GM19023 (cell line): ENCODE measurements at regions not wholly inside any gene's neighbourhood (a gene's known extent, or its start where the extent isn't known, plus 50 kb on each side); places are given as distances from the start of the nearest gene placed in this dataset.
"Not testable (repeated sequence)": the region's sequence is repeated elsewhere in the genome, so short reads cannot be mapped to it uniquely, and the experiment has no call there.

Source experiments
- ATAC-seq: cut with Tn5 transposase; IDR thresholded peaks from one replicate; pipeline ENCODE4 v1.9.1; 2021; ENCODE audit warnings: mild to moderate bottlenecking, moderate library complexity; ENCODE audit not compliant: unreplicated experiment

DNA sequence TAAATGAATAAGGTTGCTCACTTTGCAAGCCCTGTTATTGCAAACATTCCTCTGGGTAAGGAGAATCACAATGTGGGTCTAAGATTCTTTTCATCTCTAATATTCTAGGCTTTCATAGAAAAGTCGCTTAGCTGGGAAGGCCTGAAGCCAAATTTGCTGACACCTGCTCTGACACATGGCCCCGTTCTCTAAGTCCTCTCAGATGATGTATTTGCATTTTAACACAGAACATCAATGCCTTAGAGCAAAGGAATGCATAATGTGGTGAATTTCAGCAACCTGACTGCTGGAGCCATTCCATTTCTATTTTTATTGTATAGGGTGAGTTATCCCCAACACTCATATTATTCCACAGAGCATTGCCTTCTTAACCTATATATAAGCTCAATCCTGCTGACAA is 682.1 kb upstream of the NRP1 start:
- ATAC-seq: no peak

DNA sequence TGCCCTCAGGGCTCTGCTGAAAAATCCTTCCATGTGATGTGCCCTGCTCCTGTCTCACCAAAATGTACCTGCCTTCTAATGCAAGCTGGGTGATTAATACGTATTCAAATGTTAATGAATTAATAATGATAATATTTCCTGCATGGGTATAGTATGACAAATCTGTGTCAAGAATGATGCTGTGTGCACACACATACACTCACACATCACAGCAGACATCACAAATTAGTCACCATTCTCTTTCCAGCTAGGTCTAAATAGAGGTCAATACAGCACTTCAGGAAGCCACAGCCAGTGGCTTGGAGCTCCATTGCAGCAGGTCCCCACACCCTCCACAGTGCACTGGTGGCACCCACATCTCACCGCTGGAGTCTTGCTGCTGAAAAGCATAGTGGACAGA is 681.2 kb upstream of the NRP1 start:
- no peak for ATAC-seq

DNA sequence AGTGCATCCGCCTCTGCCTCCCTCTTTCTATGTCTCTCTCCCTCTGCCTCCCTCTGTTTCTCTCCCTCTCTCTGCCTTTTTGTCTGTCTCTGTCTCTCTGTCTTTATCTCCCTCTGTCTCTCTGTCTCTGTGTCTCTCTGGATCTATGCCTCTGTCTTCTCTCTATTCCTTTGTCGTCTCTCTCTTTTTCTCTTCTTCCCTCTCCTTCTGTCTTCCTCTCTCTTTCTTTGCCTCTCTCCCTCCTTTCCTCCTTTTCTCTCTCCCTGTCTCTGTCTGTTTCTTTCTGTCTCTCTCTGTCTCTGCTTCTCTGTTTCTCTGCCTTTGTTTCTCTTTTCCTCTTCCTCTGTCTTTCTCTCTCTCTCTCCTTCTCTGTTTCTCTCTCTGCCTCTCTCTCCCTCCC is 678.8 kb upstream of the NRP1 start:
- no peak for ATAC-seq

DNA sequence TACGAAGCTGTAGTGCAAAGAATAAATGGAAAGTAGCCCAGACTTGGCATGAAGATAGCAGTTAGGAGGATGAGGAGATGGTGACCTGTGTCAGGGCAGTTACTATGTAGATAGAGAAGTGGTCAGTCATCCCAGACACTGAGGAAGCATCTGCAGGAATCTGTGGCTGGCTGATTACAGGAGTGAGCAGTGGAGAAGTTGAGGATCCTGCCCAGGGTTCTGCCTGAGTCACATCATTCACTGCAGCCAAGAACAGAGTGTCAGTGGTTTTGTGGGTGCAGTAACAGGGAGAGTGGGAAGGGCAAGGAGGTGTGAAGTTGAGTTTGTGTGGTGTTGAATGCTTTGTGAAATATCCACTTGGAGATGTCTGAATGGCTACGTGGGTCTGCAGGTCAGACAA is 676.4 kb upstream of the NRP1 start:
- ATAC-seq: no peak

DNA sequence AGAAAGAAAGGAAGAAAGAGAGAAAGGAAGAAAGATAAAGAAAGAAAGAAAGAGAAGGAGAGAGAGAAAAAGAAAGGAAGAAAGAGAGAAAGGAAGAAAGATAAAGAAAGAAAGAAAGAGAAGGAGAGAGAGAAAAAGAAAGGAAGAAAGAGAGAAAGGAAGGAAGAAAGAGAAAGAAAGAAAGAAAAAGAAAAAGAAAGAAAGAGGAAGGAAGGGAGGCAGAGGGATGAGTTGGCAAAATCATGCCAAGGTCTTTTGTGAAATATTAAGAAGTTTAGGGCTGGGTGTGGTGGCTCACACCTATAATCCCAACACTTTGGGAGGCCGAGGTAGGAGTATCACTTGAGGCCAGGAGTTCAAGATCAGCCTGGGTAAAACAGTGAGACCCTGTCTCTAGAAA is 675.8 kb upstream of the NRP1 start:
- ATAC-seq: not testable (repeated sequence)

DNA sequence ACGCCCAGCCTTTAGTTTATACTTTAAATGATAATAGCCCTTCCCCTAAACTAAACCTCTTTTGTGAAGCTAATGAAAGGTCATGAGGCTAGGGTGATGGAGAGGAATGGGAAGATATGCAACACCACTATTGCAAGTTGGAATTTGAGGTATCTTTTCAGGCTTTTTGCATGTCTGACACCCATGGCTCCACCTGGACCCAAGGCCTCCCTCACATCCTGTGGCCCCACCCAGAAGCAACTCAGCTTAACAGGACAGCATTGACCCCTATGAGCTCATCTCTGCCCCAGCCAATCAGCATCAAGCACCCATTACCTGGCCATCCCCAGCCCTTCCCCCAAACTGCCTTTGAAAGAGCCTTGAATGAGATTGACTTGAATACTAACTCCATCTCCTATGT is 674.2 kb upstream of the NRP1 start:
- ATAC-seq: no peak

DNA sequence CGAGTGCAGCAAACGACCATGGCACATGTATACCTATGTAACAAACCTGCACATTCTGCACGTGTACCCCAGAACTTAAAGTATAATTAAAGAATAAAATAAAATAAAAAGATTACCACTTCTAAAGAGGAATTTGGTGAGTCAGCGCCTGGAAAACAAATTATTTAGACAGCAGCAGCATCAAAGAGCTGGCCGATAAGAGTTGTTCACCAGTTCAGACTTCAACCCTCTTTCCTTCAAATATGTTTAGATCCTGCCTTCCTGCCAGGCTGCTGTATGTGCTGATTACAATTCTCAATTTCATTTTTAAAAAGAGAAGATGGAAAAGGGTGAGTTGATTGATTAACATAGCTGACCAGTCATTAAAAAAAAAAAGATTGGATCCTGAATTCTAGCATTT is 672.0 kb upstream of the NRP1 start:
- ATAC-seq: no peak

DNA sequence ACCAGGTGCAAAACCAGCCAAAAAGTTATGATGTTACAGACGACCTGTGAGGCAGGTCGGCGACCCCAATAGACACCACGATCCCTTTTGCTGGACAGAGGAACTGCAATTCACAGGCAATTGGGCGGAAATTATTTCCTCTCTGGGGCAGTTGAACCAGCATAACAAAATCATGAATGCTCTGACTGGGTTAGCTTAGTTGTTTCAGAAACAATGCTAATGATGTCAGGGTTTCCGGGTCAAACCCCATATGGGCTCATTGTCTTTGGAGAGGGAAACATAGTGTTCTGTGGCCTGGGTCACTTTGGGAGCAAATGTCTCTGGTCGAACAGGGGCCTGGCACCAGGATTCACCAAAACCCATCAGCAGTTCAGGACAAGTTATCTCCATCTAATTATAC is 669.1 kb upstream of the NRP1 start:
- ATAC-seq: no peak

DNA sequence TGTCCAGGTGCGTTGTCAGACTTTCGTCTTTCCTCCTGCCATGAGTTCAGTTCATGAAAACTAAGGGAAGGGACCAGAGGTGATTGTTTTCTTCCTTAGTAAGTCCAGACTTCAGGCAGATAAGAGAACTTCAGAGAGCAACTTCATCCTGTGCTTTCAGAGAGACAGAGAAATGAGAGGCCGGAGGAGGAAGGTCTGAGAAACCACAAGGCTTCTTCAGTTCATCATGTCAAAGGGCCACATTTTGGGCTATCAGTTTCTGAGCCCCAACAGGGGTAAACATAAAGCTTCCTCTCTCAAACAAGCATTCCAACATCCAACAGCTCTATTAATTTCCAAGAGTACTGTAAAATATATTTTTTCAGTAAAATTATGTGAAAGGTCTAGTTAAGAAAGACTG is 668.4 kb upstream of the NRP1 start:
- no peak for ATAC-seq

DNA sequence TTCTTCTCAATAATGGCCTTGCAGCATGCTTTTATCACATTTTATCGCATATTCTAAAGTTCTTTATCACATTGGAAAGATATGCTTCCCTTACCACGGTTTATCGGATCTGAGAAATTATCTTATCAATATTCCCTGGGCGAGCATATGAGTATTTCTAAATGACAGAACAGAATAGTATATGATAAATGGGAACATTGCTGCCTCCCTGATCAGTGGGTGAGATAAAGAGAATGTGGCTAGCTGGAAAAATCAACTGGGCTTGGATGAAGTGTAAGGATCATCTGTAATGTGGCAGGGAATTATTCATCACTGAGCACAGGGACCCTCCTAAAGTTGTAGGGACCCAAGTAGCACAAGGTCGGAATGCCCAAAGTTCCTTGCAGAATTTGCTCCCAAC is 667.4 kb upstream of the NRP1 start:
- ATAC-seq: no peak

DNA sequence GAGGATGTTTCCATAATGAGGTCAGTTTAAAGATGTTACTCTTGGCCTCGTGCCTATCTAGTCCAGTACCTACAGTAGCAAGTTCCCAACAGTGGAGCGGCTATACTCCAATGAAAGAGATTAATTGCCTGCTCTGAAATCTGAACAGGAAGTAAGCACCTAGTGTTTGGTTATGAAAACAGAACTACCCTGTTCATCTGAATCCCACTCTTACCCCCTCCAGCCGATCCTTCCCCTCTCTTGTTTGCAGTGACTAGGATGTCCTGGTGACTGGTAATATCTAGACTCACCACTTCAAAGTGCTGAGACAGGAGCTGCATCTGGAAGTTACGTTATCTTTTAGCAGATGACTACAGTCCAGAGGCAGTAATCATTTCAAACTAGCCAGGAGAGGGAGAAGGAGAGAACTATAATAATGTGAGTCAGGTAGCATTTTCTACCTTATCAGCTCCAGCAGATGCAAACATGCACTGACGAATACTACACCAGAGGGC is 666.7 kb upstream of the NRP1 start:
- no peak for ATAC-seq

DNA sequence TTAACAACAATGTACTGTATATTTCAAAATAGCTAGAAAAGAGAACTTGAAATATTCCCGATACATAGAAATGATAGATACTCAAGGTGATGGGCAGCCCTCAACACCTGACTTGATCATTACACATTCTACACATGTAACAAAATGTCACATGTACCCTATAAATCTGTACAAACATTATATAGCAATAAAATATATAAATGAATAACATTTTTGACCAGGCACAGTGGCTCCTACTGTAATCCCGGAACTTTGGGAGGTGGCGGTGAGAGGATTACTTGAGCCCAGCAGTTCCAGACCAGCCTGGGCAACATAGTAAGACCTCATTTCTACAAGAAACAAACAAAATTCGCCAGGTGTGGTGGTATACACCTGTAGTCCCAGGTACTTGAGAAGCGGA is 659.5 kb upstream of the NRP1 start:
- ATAC-seq: no peak

DNA sequence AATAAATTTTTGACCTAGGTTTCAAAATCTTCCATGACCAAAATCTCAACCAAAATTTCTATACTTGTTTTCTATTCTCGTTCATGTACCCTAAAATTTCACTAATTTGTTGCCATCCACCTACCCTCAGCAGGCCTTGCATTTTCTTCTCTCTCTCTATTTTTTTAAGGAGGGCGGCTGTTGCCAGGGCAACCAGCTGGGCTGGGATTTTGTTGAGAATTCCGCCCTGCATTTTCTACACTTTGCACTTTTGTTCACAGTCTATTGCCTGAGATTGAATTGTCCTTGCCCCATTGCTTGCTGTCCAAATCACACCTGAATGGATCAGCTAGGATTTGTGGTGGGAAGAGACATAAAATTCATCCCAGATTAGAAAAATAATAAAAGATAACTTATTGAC is 657.5 kb upstream of the NRP1 start:
- ATAC-seq: no peak

DNA sequence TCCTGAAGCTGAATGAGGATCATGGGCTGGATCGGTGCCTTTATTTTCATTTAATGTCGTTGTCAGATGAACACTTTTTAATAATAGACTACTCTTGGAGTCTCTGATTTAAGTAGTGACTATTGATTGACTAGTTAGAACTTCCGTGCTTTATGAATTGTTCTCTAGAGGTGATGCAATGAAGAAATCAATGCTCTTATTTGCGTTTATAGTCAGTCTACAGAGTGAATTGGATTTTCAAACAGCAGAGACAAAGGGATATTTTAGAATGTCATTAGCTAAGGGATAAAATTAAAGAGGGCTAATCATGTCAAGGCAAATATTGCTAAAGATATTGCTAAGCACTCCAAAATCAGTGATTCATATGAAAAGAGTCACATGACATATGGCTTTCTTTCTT is 652.0 kb upstream of the NRP1 start:
- ATAC-seq: no peak

DNA sequence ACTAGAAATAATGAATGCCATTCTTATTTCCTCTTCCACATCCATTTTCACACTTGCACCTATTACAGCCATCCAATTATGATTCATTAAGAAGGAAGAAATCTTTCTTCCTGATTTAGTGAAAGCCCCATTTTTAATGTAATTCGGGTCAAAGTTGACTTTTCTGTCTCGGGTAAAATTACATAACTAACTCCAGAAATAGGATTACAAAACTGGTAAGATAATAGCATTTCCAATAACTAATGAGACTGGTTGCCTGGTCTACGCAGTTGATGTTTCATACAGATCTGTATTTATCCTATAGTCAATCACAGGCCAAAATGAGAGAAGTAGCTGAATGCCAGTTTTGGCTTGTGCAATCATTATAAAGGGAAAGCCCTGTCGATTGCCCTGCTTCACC is 651.5 kb upstream of the NRP1 start:
- ATAC-seq: no peak

DNA sequence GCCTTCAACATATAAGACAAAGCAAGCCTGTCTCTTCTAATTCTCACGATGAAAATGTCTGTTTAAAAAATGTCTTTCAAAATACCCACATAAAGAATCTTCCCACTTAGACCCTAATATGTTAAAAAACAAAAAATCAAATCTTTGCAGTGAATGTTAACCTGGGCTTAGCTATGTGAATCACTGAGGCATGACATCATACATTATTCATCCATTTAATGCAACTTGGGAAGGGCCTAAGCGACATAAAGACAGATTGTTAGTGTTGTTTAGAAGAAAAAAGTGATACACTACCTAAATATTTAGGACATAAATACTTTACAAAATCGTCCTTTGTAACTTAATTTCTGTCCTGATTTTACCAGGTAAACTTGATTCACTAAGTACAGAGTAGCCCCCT is 648.5 kb upstream of the NRP1 start:
- ATAC-seq: no peak

DNA sequence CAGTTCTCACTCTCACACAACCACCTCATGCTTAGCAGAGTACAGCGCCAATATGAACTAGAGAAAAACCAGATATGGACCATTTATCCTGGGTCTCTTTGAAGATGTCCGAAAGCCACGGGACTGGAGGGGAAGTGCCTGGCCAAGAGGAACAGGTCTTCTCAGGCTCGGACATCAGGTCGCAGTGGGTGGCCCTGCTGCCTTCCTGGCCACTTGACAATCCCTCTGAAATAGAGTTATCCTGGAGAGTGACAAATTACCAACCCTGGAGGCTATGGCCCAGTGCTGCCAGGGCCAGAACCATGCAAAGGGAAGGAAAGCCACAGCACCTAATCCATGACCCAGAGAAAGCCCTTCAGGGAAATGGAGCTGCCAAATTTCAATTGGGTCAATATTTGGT is 646.8 kb upstream of the NRP1 start:
- ATAC-seq: no peak

DNA sequence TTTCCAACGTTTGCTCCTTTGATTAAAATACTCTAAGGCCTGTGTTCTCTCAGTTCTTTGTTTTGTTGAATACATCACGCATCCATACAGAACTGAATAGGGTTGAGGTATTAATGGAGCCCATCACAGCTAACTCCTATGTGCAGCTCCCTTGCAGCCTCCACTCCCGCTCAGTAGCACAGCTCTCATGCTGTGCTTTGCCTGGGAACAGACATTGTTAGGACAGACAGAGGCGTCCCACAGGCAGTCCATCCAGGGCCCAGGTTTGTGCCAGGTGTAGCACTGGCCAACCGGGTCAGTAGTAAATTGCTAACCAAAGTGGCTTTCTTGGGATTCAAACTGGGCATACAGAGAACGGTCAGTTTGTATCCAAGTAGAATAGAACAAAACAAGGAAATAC is 644.7 kb upstream of the NRP1 start:
- no peak for ATAC-seq

DNA sequence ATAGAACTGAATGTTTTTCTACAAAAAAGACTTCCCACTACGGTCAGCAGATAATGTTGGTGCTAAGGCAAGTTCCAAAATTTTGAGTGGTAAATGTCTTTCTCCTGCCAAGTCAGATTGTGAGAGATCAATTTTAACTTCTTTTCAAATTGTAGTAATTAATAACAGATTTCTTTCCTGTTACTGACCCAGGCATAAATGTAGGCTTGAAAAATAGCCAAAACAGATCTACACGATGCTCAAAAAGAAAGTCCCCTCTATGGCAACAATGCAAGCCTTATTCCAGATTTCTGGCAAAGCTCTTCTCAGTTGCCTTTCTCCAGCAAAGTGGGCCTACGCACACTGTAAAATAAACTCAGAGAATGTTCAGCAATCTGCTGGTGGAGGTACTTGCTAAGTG is 641.0 kb upstream of the NRP1 start:
- ATAC-seq: no peak

DNA sequence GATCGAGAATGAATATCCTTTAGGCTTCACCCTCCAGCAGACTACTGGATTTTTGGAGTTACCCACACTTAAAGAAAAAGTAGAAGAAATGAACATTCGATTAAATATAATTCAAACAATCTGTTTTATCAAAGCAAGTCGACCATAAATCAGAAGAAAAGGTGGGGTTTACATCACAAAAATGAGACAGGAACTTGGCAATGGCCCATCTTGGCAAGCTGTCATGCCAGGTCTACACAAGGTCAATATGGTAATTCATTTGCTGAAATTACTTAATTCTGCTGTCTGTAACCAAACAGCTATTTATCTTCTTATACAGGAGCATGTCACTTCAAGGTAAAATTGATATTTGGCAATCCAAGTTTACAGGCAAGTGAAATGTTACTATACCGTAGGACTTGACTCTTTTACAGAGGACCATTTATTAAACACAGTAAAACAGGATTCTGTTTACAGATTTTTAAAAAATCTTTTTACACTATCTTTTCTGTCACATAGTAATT is 640.6 kb upstream of the NRP1 start:
- no peak for ATAC-seq

DNA sequence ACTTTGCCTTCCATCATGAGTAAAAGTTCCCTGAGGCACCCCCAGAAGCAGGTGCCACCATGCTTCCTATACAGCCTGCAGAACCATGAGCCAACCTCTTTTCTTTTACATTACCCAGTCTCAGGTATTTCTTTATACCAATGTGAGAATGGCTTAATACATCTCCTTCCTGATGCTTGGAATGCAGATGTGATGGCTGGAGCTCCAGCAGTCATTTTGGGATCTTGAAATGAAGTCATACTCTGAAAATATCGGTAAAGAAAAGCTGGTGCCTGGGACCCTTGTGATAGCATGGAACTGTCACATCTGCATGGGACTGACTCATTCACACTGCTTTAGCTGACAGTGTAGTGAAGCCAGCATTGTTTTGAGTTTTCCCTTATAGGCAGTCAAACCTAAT is 634.5 kb upstream of the NRP1 start:
- no peak for ATAC-seq

DNA sequence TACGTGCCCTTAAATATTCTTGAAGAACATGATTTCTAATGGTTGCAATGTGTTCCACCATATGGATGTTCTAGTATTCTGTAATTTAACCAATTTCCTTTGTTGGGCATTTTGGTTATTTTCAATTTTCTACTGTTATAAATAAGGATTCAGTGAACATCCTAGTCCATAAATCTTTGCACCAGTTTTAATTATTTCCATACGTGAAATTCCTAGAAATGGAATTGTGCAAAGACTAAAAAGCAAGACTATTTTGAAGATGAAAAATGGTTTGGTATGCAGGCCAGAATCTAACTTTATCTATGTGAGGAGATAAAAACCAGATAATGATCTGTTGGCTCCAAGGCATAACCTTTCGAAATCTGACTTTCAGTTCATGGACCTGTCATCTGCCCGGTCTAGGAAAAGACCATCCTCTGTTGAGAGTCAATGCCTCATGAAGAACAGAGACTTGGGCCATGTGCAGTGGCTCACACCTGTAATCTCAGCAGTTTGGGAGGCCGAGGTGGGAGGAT is 633.2 kb upstream of the NRP1 start:
- ATAC-seq: no peak

DNA sequence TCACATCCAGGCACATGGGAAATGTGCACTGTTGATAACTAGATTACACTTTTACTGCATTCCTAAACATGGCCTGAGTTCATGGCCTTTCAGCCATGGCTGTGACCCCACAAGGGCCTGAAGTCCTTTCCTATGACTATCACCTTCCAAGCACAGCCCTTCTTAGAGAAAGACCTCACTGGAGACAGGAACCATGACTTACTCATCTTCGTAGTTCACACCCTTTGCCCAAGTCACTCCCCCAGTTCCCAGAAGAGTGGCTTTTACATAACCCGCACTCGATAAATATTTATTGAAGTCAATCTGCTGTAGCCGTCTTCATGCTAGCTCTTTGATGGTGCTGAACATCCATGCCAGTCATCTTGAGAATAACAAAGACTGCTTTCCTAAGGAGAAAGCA is 632.5 kb upstream of the NRP1 start:
- ATAC-seq: no peak
